GM18870 (cell line): ENCODE measurements at regions not wholly inside any gene's neighbourhood (a gene's known extent, or its start where the extent isn't known, plus 50 kb on each side); places are given as distances from the start of the nearest gene placed in this dataset.
"Not testable (repeated sequence)": the region's sequence is repeated elsewhere in the genome, so short reads cannot be mapped to it uniquely, and the experiment has no call there.

Experiments used
- ATAC-seq: cut with Tn5 transposase; IDR thresholded peaks from one replicate; pipeline ENCODE4 v1.9.1; 2021; ENCODE audit warnings: moderate library complexity; ENCODE audit not compliant: unreplicated experiment

GRCh38 chr6:71197267-71197666 is 91.3 kb upstream of the OGFRL1 start:
- ATAC-seq: no peak

GRCh38 chr6:71197780-71198179 is 90.8 kb upstream of the OGFRL1 start:
- ATAC-seq: no peak

GRCh38 chr6:71198908-71199307 is 89.7 kb upstream of the OGFRL1 start:
- ATAC-seq: no peak

- no peak for ATAC-seq
These were observed 88.9 kb upstream of the OGFRL1 start for GRCh38 chr6:71199736-71200135.

- no peak for ATAC-seq
These were observed 85.4 kb upstream of the OGFRL1 start for GRCh38 chr6:71203206-71203605.

- ATAC-seq: no peak
These were observed 83.9 kb upstream of the OGFRL1 start for GRCh38 chr6:71204741-71205140.

GRCh38 chr6:71205336-71205956 is 83.2 kb upstream of the OGFRL1 start:
- ATAC-seq: no peak

- no peak for ATAC-seq
These were observed 82.5 kb upstream of the OGFRL1 start for GRCh38 chr6:71206089-71206488.

GRCh38 chr6:71209206-71209605 is 79.4 kb upstream of the OGFRL1 start:
- ATAC-seq: no peak

- ATAC-seq: no peak
These were observed 79.0 kb upstream of the OGFRL1 start for GRCh38 chr6:71209626-71210025.

- no peak for ATAC-seq
These were observed 76.8 kb upstream of the OGFRL1 start for GRCh38 chr6:71211799-71212198.

GRCh38 chr6:71220466-71220865 is 68.1 kb upstream of the OGFRL1 start:
- ATAC-seq: no peak

- ATAC-seq: no peak
These were observed 65.9 kb upstream of the OGFRL1 start for GRCh38 chr6:71222671-71223070.

- ATAC-seq: no peak
These were observed 64.6 kb upstream of the OGFRL1 start for GRCh38 chr6:71224011-71224410.

- ATAC-seq: no peak
These were observed 62.5 kb upstream of the OGFRL1 start for GRCh38 chr6:71226151-71226550.

GRCh38 chr6:71228461-71229041 is 60.1 kb upstream of the OGFRL1 start:
- no peak for ATAC-seq

GRCh38 chr6:71229477-71229876 is 59.1 kb upstream of the OGFRL1 start:
- ATAC-seq: no peak

GRCh38 chr6:71232890-71233289 is 55.7 kb upstream of the OGFRL1 start:
- not testable (repeated sequence) for ATAC-seq

- no peak for ATAC-seq
These were observed 51.6 kb upstream of the OGFRL1 start for GRCh38 chr6:71236926-71237434.

- no peak for ATAC-seq
These were observed 50.3 kb upstream of the OGFRL1 start for GRCh38 chr6:71238351-71238750.
